Activated gamma-delta T cell (primary cell): ENCODE measurements at regions not wholly inside any gene's neighbourhood (a gene's known extent, or its start where the extent isn't known, plus 50 kb on each side); places are given as distances from the start of the nearest gene placed in this dataset.
"Not testable (repeated sequence)": the region's sequence is repeated elsewhere in the genome, so short reads cannot be mapped to it uniquely, and the experiment has no call there.

ENCODE experiments used
- DNase-seq: peaks from one replicate; lab custom pipeline; 2025; lab: John Stamatoyannopoulos, UW

DNA sequence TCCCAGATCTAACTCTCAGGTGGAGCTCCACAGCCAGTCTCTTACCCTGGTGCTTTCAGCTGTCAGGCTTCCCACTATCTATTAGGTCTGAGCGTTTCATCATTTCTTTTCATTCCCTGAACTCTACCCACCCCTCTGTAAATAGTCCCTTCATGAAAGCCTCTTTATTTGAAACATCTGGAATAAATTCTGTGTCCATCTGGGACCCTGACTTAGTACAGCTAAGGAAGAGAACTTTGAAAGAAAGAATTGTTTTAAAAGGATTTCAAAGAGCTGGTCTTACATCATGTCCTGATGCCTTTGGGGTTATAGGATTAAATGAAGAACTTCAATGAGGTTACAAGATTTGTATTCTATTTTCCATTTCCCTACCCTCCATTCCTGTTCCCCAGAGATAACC, 388.5 kb upstream of the CA10 start:
- no peak for DNase-seq

DNA sequence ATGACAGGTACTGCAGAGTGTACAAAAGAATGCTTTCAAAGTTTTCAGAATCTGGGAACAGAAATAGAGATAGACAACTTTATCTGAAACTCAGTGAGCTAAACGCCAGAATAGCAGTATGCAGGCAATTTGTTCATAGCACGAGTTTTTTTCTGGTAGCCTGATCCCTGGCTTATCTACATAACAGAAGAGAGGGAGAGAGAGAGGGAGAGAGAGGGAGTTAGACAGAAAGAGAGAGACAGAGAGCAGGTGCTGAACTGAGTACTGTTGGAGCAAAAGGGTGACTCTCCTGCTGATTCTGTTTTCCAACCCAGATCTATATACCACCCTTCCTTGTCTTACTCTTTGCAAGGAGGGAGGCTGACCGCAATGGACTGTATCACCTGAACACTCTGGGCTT, 388.0 kb upstream of the CA10 start:
- no peak for DNase-seq

DNA sequence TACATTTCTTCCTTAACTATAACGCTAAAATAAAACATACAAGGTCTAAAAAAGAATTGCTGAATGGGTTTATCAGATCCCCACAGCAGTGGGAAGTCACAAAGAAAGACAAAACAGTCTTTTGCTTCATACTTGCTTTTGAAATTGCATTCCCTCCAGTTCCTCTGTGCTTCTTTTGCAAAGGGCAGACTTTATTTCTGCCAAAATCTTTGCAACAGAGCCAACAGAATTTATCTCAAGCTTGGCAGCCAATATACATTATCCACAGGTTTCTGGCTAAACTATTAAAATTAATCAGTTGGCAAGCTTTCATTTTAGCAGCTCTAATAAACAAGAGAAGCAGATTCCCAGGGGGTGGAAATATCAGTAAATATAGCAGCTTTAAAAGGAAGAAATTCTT, 378.9 kb upstream of the CA10 start:
- no peak for DNase-seq

DNA sequence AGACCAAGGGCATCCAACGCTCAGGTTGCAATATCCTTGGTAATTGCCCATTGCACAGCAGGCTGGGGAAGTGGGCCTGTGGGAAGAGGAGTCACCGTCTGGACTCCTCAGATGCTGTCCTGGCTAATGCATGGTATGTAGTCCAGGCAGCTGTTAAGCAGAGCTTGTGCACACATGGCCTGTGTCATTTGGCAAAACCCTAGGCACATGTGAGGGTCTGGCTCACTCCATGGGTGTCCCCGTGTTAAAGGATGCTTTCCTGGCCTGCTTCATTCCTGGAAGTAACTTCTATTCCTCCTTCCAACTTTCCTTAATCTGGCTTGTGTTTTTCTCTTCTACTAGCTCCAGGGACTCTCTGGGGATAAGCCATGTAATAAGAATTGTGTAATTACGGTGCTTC, 378.0 kb upstream of the CA10 start:
- no peak for DNase-seq

DNA sequence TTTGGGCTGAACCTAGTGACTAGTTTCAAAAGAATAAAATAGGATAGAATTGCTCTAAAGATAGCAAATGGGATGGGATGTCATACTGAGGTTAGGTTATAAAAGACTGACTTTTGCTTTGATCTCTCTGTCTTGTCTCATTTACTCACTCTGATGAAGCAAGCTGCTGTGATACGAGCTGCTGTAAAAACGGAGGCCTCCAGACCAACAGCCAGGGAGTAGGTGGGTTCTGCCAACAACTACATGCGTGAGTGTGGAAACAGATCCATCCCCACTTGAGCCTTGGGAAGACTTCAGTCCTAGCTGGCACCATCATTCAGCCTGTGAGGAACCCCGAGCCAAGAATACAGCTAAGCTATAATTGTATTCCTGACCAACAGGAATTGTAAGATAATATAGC, 373.9 kb upstream of the CA10 start:
- DNase-seq: no peak

DNA sequence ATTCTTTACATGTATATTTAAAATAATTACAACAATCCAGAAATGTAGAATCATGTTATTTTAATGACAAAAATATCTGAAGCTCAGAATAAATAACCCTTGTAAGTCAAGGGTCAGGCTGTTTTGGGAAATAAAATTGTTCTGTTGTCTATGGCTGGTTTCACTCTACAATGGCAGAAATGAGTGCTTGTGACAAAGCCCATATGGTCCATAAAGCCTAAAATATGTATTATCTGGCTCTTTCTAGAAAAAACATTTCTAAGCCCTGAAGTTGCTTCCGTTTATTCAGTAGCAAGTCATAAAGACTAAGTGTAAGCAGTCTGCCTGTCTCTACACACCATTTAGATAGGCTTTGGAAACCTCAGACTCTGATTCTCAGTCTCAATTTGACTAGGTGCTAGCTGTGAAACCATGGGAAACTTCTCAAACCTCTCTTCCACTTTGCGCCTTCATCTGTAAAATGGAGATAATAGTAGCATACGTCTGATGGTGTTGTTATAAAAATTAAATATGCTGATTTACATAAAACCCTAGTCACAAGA, 365.7 kb upstream of the CA10 start:
- DNase-seq: no peak

DNA sequence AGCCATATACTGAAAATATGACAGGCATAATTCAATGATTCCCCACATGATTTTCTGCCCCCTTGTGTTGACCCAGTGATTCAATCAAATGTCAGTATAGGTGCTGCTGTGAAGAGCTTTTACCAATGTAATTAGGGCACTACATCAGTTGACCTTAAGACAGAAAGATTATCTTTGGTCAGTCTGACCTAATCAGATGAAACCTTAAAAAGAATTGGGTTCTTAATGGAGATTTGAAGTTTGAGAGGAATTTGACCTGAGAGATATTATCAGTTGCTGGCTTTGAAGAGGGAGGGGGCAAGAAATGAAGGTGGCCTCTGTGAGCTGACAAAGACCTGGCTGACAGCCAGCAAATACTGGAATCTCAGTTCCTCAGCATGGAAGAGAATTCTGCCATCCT, 358.7 kb upstream of the CA10 start:
- DNase-seq: no peak

DNA sequence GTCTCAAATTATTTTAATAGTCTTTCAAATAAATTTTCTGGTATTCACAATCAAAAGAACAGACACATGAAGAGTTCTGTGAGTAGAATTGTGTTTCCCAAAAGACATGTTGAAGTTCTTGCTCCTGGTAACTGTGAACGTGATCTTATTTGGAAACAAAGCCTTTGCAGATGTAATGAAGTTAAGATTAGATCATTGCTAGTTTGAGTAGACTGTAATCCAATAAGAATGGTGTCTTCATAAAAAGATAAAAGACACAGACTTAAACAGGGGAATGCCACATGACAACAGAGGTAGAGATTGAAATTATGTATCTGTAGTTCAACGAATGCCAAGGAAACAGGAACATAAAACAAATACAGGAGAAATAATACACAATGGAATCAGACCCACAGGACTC, 357.4 kb upstream of the CA10 start:
- DNase-seq: no peak

DNA sequence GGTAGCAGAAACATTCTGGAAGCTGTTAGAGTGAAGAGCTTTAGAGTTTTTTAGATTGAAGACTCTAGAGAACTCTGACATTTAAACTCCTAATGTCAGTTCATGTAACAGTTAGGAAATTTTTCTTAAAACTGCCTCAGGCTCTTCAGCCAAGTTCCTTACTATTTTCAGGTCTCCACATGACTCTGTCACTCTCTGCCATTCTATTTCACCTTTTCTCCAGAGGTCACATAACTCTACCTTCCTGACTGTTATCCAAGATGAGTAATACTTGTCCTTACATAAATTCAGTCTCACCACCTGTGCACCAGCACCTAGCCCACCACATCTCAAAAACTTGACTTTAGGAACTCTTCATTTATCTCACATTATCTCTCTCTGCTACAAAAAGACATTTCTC, 347.1 kb upstream of the CA10 start:
- DNase-seq: no peak

DNA sequence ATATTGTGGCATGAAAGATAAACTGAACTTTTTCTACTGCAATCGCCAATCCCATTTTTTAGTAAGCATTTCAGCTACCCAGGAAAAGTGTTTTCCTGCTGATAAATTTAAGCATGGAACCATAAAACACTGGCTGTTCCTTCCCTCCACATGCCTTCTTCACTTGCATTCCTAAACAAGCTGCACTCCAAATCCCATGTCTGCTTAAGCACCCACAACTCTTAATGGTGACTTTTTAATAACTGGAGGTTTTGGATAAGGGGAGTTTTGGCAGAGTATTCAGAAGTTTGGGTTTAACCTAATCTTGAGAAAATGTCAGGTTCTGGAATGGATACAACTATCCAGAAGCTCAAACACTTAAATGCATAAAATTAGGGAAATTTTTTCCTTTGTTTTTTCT, 345.6 kb upstream of the CA10 start:
- DNase-seq: no peak

DNA sequence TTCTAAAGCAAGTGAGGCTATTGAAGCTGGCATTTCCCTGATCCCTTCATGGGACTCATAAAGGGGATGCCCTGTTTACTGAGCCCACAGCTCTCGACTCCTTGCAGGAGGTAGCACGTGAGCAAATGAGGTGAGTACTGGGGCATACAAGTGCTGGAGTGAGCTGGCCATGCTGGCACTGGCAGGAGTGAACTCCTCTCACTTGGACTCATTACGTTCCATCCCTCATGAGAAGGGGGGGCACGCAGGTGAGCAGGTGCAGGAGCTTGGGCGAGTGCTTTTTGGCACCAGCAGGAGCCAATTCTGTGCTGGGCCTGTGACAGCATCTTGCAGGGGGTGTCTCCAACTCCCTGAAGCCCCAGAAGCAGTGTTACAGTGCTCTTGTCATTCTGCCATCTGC, 337.1 kb upstream of the CA10 start:
- no peak for DNase-seq

DNA sequence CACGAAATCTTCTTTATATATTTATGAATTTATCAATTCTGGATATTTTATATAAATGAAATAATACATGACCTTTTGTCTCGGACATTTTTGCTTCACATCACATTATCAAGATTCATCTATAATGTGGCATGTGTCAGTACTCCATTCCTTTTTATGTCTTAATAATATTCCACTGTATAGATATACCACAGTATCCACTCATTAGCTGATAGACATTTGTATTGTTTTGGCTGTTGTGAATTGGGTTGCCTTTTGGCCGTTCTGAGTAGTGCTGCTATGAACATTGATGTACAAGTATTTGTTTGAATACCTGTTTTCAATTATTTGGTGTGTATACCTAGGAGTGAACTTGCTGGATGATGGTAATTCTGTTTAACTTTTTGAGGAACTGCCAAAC, 323.8 kb upstream of the CA10 start:
- no peak for DNase-seq

DNA sequence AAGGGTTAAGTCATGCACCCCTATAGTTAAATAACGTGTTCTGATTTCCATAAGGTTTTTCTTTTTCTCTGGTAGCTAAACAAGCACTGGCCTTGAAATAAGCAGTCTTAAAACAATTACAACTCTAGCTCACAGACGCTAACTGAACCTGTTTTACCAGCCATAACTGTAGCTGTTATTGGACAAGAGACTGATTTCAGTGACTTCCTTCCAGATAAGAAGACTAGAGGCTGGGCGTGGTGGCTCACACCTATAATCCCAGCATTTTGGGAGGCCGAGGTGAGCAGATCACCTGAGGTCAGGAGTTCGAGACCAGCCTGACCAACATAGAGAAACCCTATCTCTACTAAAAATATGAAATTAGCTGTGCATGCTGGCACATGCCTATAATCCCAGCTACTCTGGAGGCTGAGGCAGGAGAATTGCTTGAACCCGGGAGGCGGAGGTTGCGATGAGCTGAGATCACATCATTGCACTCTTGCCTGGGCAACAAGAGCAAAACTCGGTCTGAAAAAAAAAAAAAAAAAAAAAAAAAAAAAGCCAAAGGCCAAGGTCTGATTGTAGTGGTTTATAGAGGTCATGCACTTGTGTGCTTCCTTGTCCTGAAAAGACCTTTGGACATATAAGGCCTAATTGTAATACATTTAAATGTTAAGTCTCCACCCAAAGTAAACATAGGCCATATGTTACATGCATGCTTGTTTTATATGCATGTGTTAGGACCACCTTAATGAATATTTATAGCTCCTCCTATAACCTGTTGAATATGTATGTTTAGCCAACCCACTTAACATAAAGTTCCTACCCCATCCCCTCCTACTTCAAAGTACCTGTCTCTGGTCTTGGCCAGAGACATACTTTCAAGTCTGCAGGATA, 319.5 kb upstream of the CA10 start:
- DNase-seq: no peak

DNA sequence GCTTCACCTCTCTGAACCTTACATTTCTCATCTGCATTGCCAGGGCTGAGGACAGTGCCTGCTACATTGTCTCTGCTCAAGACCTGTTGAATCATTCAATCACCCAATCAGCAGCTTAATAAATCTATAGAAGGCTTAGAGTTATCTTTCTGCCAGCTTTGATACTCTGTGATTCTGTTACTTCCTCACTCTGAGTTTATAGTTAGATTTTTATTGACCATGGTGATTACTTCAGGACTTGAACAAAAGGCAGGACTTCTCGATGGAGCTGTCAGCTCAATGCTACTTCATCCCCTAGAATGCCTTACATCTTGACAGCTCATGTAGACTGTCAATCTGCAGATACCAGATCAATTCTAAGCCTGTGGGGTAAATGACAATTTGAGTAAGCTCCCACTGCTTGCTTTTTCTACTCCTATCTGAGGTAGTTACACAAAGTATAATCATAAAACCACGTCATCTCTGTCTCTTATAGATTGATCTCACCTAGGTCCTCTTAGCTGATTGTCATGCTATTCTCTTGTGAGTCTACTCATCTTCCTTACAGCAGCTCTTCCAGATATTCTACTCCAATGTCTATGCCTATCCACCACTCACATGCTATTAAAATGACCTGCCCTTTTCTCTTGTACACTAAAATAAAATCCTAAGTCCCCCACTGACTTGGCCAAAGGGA, 318.3 kb upstream of the CA10 start:
- no peak for DNase-seq

DNA sequence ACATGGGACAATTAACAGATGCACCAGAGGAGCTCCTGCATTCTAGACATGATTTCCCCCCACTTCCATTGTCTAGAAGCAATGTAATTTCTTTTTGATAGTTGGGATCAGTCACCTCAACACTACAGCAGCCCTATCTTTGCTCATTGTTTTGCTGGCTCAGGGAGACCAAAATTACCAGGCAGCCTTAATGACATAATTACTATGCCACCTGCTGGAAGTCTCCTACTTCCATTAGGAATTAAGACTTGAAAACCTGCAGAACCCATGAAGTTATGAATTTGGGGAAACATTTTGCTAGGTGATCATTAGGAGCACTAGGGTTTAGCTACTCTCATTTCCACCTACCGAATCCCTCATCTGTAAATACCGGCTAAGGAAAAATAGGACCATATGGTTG, 312.0 kb upstream of the CA10 start:
- DNase-seq: no peak

DNA sequence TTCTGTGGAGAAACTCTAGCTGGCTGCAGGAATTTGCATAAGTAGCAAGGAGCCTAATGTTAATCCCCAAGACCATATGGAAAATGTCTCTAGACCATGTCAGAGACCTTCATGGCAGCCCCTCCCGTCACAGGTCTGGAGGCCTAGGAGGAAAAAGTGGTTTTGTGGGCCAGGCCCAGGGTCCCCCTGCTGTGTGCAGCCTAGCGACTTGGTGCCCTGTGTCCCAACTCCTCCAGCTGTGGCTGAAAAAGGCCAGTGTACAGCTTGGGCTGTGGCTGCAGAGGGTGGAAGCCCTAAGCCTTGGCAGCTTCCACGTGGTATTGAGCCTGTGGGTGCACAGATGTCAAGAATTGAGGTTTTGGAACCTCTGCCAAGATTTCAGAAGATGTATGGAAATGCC, 306.9 kb upstream of the CA10 start:
- no peak for DNase-seq

DNA sequence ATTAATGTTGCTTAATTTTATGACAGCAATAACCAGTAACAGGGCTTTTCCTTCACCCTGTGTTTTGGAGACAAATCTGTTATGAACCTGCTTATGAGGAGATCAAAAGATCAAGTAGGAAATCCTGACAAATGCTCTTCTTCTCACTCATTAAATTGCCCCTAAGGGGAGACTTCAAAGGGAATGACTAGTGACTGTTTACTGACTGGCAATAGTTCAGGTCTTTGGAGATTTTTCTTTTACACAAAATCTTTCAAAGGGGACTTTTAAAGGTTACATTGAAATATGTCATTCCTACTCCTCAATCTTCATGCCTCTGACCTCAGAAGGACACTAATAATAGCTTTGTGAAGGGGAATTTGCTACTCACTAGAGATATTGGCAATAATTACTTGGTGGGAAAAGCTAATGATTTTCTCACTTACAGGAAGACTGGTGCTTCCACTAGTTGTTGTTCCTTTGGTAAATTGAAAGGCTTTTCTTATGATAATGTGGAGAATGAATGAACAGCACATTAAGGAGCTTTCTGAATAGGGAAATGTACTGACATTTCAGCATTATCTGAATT, 292.9 kb upstream of the CA10 start:
- DNase-seq: no peak

DNA sequence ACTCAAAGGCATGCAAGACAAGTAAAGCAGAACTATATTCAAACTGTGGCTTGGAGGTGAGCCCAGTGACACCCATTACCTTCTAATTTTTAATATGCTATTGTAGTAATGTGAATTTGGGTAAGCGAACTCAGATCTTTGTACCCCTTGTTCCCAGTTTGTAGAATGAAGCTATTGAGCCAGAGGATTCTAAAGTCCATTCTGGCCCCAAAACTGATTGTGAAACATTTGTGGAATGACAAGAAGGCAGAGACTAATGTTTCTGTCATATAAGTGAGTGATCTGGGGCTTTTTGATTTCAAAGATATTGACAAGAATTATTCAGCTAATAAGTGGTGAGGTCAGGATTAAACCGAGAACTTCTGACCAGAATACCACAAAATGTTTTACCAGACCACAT, 283.8 kb upstream of the CA10 start:
- DNase-seq: no peak

DNA sequence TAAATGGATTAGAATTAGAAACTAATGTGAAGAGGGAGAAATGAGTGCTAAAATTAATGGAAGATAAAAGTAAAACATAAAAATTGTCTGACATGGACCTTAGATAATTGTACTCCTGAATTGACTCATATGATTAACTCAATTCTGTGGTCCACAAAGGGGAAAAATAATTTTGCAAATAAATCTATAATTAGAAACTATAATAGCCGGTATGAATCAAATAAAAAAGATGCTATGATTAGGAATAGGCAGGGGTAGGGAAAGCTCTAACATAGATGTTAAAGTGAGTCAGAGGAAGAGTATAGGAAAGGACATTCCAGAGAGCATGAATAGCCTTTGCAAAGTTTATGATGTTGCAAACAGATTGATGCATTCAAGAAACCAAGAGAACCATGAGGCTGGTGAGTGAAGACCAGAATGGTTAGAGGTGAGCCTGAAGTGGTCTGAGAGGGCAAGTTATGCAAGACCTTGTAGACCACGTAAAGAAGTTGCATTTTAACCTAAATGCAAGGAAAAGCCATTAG, 262.1 kb upstream of the CA10 start:
- no peak for DNase-seq

DNA sequence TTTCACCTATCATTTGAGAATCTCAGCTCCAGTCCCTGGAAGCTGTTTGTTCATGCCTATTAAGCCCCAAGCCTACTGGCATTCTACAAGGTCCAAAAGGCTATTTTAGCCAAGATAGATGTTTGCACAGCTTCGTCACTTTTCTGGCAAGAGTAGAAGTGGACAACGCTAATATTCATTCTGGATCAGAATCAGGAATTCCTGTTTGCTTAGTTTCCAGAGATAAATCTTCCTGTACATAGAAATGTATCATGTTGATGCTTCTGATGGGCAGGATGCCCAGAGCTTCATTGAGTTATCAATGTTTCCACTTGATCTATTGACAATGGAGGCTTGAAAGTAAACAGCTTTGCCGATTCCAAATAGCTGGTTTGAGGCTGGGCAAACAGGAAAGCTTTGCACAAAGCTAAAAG, 260.7 kb upstream of the CA10 start:
- DNase-seq: no peak

DNA sequence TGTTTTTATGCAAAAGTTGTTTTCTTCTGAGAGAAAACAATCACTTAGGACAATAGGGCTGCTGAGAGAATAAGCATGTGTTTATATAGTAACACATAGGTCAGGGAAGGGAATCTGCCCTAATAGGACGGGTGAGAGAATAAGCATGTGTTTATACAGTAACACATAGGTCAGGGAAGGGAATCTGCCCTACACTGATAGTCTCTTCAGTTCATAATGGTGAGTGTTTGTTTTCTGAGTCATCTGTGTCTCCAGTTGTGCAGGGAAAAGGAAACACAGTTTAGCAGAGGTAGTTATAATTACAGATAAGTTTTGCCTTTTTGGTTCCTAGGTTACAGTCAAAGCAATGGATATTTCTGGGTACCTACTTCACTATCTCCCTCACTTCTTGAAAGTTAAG, 252.3 kb upstream of the CA10 start:
- no peak for DNase-seq

DNA sequence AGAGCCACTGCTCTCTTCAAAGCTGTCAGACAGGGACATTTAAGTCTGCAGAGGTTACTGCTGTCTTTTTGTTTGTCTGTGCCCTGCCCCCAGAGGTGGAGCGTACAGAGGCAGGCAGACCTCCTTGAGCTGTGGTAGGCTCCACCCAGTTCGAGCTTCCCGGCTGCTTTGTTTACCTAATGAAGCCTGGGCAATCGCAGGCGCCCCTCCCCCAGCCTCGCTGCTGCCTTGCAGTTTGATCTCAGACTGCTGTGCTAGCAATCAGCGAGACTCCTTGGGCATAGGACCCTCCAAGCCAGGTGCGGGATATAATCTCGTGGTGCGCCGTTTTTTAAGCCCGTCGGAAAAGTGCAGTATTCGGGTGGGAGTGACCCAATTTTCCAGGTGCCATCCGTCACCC, 250.7 kb upstream of the CA10 start:
- not testable (repeated sequence) for DNase-seq

DNA sequence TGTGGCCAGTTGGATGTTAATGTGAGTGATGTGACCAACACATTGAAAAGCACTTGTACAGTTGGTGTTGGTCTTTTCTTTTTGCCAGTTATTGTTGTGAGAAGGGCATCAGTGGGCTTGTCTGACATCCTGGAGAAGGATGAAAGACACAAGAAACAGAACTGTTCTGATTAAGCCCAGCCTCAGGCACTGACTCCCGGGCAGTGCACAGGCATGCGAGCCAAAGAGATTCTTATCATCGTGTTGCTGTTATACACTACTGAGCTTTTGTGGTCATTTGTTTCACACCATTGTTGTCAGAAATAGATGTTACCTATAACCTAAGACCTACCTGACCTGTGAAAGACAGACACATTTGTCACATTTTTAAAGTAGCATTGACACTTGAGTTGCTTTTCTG, 236.8 kb upstream of the CA10 start:
- DNase-seq: no peak
